Caki2 (cell line): ENCODE measurements at regions not wholly inside any gene's neighbourhood (a gene's known extent, or its start where the extent isn't known, plus 50 kb on each side); places are given as distances from the start of the nearest gene placed in this dataset.
"Not testable (repeated sequence)": the region's sequence is repeated elsewhere in the genome, so short reads cannot be mapped to it uniquely, and the experiment has no call there.

Experiments used
- DNase-seq: peaks from one replicate; pipeline ENCODE4 v3.0.0-alpha.2; 2015; ENCODE audit warnings: low read depth
- in situ Hi-C: cut with HindIII; loops from 2 replicates; pipeline ENCODE4 v1.10.0; 2016; ENCODE audit warnings: low sequenced_read_pairs, low pct_unique_long_range_greater_than_20kb, mixed read lengths

- no peak for DNase-seq
- in situ Hi-C loops = no loop called here
Measured at GRCh38 chr14:105629886-105630215, 103.5 kb downstream of the TMEM121 start.

- DNase-seq, in situ Hi-C loops: not testable (repeated sequence)
Measured at GRCh38 chr14:105630293-105630934, 104.0 kb downstream of the TMEM121 start.

- in situ Hi-C loops, DNase-seq: not testable (repeated sequence)
Measured at GRCh38 chr14:105630935-105631779, 104.8 kb downstream of the TMEM121 start.

GRCh38 chr14:105632010-105632409 is 105.6 kb downstream of the TMEM121 start:
- DNase-seq = no peak
- in situ Hi-C loops = no loop called here

- in situ Hi-C loops, DNase-seq: not testable (repeated sequence)
Measured at GRCh38 chr14:105633596-105633995, 107.2 kb downstream of the TMEM121 start.

GRCh38 chr14:105635560-105635959 is 109.2 kb downstream of the TMEM121 start:
- no peak for DNase-seq
- in situ Hi-C loops = no loop called here

- in situ Hi-C loops, DNase-seq: not testable (repeated sequence)
Measured at GRCh38 chr14:105636021-105636420, 109.6 kb downstream of the TMEM121 start.

GRCh38 chr14:105636935-105637334 is 110.6 kb downstream of the TMEM121 start:
- in situ Hi-C loops = no loop called here
- DNase-seq = no peak

GRCh38 chr14:105637345-105637744 is 111.0 kb downstream of the TMEM121 start:
- in situ Hi-C loops, DNase-seq: not testable (repeated sequence)

GRCh38 chr14:105639969-105640931 is 113.9 kb downstream of the TMEM121 start:
- in situ Hi-C loops = not testable (repeated sequence)

GRCh38 chr14:105641075-105641937 is 114.9 kb downstream of the TMEM121 start:
- in situ Hi-C loops = no loop called here
- no peak for DNase-seq

More at GRCh38 chr14:105639969-105640931, 113.9 kb downstream of the TMEM121 start:
- not testable (repeated sequence) for DNase-seq

- in situ Hi-C loops = not testable (repeated sequence)
Measured at GRCh38 chr14:105641951-105642350, 115.6 kb downstream of the TMEM121 start.

GRCh38 chr14:105642486-105642885 is 116.1 kb downstream of the TMEM121 start:
- DNase-seq, in situ Hi-C loops: not testable (repeated sequence)

More at GRCh38 chr14:105641951-105642350, 115.6 kb downstream of the TMEM121 start:
- not testable (repeated sequence) for DNase-seq

- in situ Hi-C loops, DNase-seq: not testable (repeated sequence)
Measured at GRCh38 chr14:105643406-105644052, 117.1 kb downstream of the TMEM121 start.

- DNase-seq, in situ Hi-C loops: not testable (repeated sequence)
Measured at GRCh38 chr14:105644053-105644435, 117.7 kb downstream of the TMEM121 start.

- DNase-seq, in situ Hi-C loops: not testable (repeated sequence)
Measured at GRCh38 chr14:105644457-105644856, 118.1 kb downstream of the TMEM121 start.

- in situ Hi-C loops = not testable (repeated sequence)
Measured at GRCh38 chr14:105644891-105645290, 118.5 kb downstream of the TMEM121 start.

More at GRCh38 chr14:105644891-105645290, 118.5 kb downstream of the TMEM121 start:
- not testable (repeated sequence) for DNase-seq
